ENCODE measurements at regions not wholly inside any gene's neighbourhood (a gene's known extent, or its start where the extent isn't known, plus 50 kb on each side); places are given as distances from the start of the nearest gene placed in this dataset.

- Mint-ChIP-seq H3K4me3 (no peak overlapping the region), H3K36me3 (ENCODE audit: low read depth) (no peaks in the 10 kb centered on the region), H3K4me1 (no peaks in the 10 kb centered on the region), H3K9me3 (no peaks in the 10 kb centered on the region), H3K27ac (no peak overlapping the region), H3K27me3 (no peaks in the 10 kb centered on the region)
- POLR2A ChIA-PET = no interaction called here
- CTCF ChIA-PET = no interaction called here
- DNase-seq = no peak
These were observed 306.8 kb downstream of the WDR11 start for GRCh38 chr10:121157998-121158397.

- H3K27me3 Mint-ChIP-seq = no peaks in the 10 kb centered on the region
- no peak for DNase-seq
These were observed 307.9 kb downstream of the WDR11 start for GRCh38 chr10:121158988-121159579.

GRCh38 chr10:121159670-121160069 is 308.5 kb downstream of the WDR11 start:
- no peak overlapping the region for H3K27ac Mint-ChIP-seq
- no peak overlapping the region for H3K4me3 Mint-ChIP-seq
- H3K4me1 Mint-ChIP-seq = no peaks in the 10 kb centered on the region
- no peak for DNase-seq
- no peaks in the 10 kb centered on the region for H3K9me3 Mint-ChIP-seq
- no peaks in the 10 kb centered on the region for H3K27me3 Mint-ChIP-seq
- ChIA-PET CTCF (no interaction called here), POLR2A (no interaction called here)
- no peaks in the 10 kb centered on the region for H3K36me3 Mint-ChIP-seq (ENCODE audit: low read depth)

More at GRCh38 chr10:121158988-121159579, 307.9 kb downstream of the WDR11 start:
- no peaks in the 10 kb centered on the region for H3K9me3 Mint-ChIP-seq
- H3K36me3 Mint-ChIP-seq (ENCODE audit: low read depth) = no peaks in the 10 kb centered on the region
- no peaks in the 10 kb centered on the region for H3K4me1 Mint-ChIP-seq
- H3K27ac Mint-ChIP-seq = no peak overlapping the region
- ChIA-PET POLR2A (no interaction called here), CTCF (no interaction called here)
- H3K4me3 Mint-ChIP-seq = no peak overlapping the region

- ChIA-PET CTCF (no interaction called here), POLR2A (no interaction called here)
- Mint-ChIP-seq H3K9me3 (no peaks in the 10 kb centered on the region), H3K27ac (no peak overlapping the region), H3K4me3 (no peak overlapping the region), H3K36me3 (ENCODE audit: low read depth) (no peaks in the 10 kb centered on the region), H3K4me1 (no peaks in the 10 kb centered on the region), H3K27me3 (no peaks in the 10 kb centered on the region)
- DNase-seq = no peak
These were observed 314.1 kb downstream of the WDR11 start for GRCh38 chr10:121165276-121165675.

- Mint-ChIP-seq H3K27ac (no peak overlapping the region), H3K27me3 (no peaks in the 10 kb centered on the region), H3K4me3 (no peak overlapping the region), H3K4me1 (no peaks in the 10 kb centered on the region), H3K9me3 (no peaks in the 10 kb centered on the region), H3K36me3 (ENCODE audit: low read depth) (no peaks in the 10 kb centered on the region)
- ChIA-PET POLR2A (no interaction called here), CTCF (no interaction called here)
- DNase-seq = no peak
These were observed 316.5 kb downstream of the WDR11 start for GRCh38 chr10:121167534-121168243.

- H3K36me3 Mint-ChIP-seq (ENCODE audit: low read depth) = no peaks in the 10 kb centered on the region
- no peaks in the 10 kb centered on the region for H3K4me1 Mint-ChIP-seq
- H3K27me3 Mint-ChIP-seq = no peaks in the 10 kb centered on the region
- POLR2A ChIA-PET = no interaction called here
- no peak overlapping the region for H3K4me3 Mint-ChIP-seq
- CTCF ChIA-PET = no interaction called here
- H3K27ac Mint-ChIP-seq = no peak overlapping the region
- H3K9me3 Mint-ChIP-seq = no peaks in the 10 kb centered on the region
- DNase-seq = no peak
These were observed 317.5 kb downstream of the WDR11 start for GRCh38 chr10:121168545-121169216.

- ChIA-PET CTCF (no interaction called here), POLR2A (no interaction called here)
- Mint-ChIP-seq H3K4me3 (no peak overlapping the region), H3K4me1 (no peaks in the 10 kb centered on the region), H3K36me3 (ENCODE audit: low read depth) (no peaks in the 10 kb centered on the region), H3K9me3 (no peaks in the 10 kb centered on the region), H3K27me3 (no peaks in the 10 kb centered on the region), H3K27ac (no peak overlapping the region)
- no peak for DNase-seq
These were observed 318.2 kb downstream of the WDR11 start for GRCh38 chr10:121169406-121169805.

GRCh38 chr10:121171825-121172787 is 320.9 kb downstream of the WDR11 start:
- Mint-ChIP-seq H3K9me3 (no peaks in the 10 kb centered on the region), H3K36me3 (ENCODE audit: low read depth) (no peaks in the 10 kb centered on the region), H3K4me3 (no peak overlapping the region), H3K27me3 (no peaks in the 10 kb centered on the region), H3K4me1 (no peaks in the 10 kb centered on the region), H3K27ac (no peak overlapping the region)
- DNase-seq = no peak
- ChIA-PET POLR2A (no interaction called here), CTCF (no interaction called here)

- Mint-ChIP-seq H3K27me3 (no peaks in the 10 kb centered on the region), H3K9me3 (no peaks in the 10 kb centered on the region), H3K27ac (no peak overlapping the region), H3K4me1 (no peaks in the 10 kb centered on the region), H3K36me3 (ENCODE audit: low read depth) (no peaks in the 10 kb centered on the region), H3K4me3 (no peak overlapping the region)
- no peak for DNase-seq
- POLR2A ChIA-PET = no interaction called here
- CTCF ChIA-PET = interaction anchor here (0.5 kb wide), 1 partner anchor 9 kb away, joined by 3 read pairs; no protein-coding TSS in a partner anchor
These were observed 327.8 kb downstream of the WDR11 start for GRCh38 chr10:121179006-121179405.

- H3K36me3 Mint-ChIP-seq (ENCODE audit: low read depth) = no peaks in the 10 kb centered on the region
- H3K4me3 Mint-ChIP-seq = no peak overlapping the region
- no peak for DNase-seq
- ChIA-PET CTCF (no interaction called here), POLR2A (no interaction called here)
- H3K27me3 Mint-ChIP-seq = no peaks in the 10 kb centered on the region
- H3K4me1 Mint-ChIP-seq = no peaks in the 10 kb centered on the region
- no peak overlapping the region for H3K27ac Mint-ChIP-seq
- no peaks in the 10 kb centered on the region for H3K9me3 Mint-ChIP-seq
These were observed 331.1 kb downstream of the WDR11 start for GRCh38 chr10:121182219-121182618.

- Mint-ChIP-seq H3K4me1 (no peaks in the 10 kb centered on the region), H3K36me3 (ENCODE audit: low read depth) (no peaks in the 10 kb centered on the region), H3K9me3 (no peaks in the 10 kb centered on the region), H3K27ac (no peak overlapping the region), H3K27me3 (no peaks in the 10 kb centered on the region), H3K4me3 (no peak overlapping the region)
- CTCF ChIA-PET = no interaction called here
- no peak for DNase-seq
- POLR2A ChIA-PET = no interaction called here
These were observed 332.1 kb downstream of the WDR11 start for GRCh38 chr10:121183236-121183635.

GRCh38 chr10:121183707-121184106 is 332.5 kb downstream of the WDR11 start:
- DNase-seq = no peak
- H3K9me3 Mint-ChIP-seq = no peaks in the 10 kb centered on the region
- ChIA-PET CTCF (no interaction called here), POLR2A (no interaction called here)
- no peak overlapping the region for H3K4me3 Mint-ChIP-seq
- no peaks in the 10 kb centered on the region for H3K27me3 Mint-ChIP-seq
- H3K27ac Mint-ChIP-seq = no peak overlapping the region
- H3K4me1 Mint-ChIP-seq = no peaks in the 10 kb centered on the region
- H3K36me3 Mint-ChIP-seq (ENCODE audit: low read depth) = no peaks in the 10 kb centered on the region

GRCh38 chr10:121185816-121186455 is 334.8 kb downstream of the WDR11 start:
- H3K27me3 Mint-ChIP-seq = no peaks in the 10 kb centered on the region
- no peaks in the 10 kb centered on the region for H3K4me1 Mint-ChIP-seq
- ChIA-PET POLR2A (no interaction called here), CTCF (no interaction called here)
- H3K36me3 Mint-ChIP-seq (ENCODE audit: low read depth) = no peaks in the 10 kb centered on the region
- no peak overlapping the region for H3K4me3 Mint-ChIP-seq
- H3K9me3 Mint-ChIP-seq = no peaks in the 10 kb centered on the region
- DNase-seq = no peak
- no peak overlapping the region for H3K27ac Mint-ChIP-seq

Measured in activated CD4-positive, alpha-beta T cell treated with anti-CD3 and anti-CD28 coated beads, Interleukin-2, amount 10 ng/mL, durations not matched to agents 7 days and 5 days (primary cell).